ENCODE measurements at regions not wholly inside any gene's neighbourhood (a gene's known extent, or its start where the extent isn't known, plus 50 kb on each side); places are given as distances from the start of the nearest gene placed in this dataset.

DNA sequence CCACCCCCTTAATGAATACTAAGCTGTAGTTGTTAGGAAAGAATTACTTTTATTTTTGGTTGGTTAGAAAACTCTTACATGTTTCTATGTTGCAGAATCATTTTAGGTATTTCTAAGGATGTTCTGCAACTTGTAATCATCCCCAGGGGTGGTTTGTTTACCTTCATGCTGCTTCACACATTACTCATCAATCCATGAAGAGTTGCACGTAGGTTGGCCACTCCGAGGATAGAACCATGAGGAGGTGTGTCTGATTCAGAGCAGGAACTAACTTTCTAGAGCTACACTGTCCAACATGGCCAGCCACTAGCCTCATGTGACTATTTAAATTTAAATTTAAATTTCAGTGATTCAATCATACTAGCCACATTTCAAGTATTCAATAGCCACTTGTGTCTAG, 127.2 kb upstream of the FRMPD4 start:
- H3K27me3 ChIP-seq, result no peaks in the 10 kb centered on the region
- H3K4me3 ChIP-seq (ENCODE audit: low read depth in 1 of 2, low read length in 1 of 2), result no peak overlapping the region
- no peaks in the 10 kb centered on the region for H3K36me3 ChIP-seq
- no peaks in the 10 kb centered on the region for H3K9me3 ChIP-seq
- no peaks in the 10 kb centered on the region for H3K4me1 ChIP-seq (ENCODE audit: control insufficient read depth in 1 of 2, insufficient read depth in 1 of 2, low read depth in 1 of 2, low read length in 1 of 2)
- H3K27ac ChIP-seq, result no peak overlapping the region
- no peak for TF ChIP-seq CTCF (IDR thresholded peaks at IDR 0.05)

GRCh38 chrX:12013211-12013618, 125.1 kb upstream of the FRMPD4 start:
- H3K9me3 ChIP-seq, result no peaks in the 10 kb centered on the region
- H3K27ac ChIP-seq, result no peak overlapping the region
- H3K27me3 ChIP-seq, result no peaks in the 10 kb centered on the region
- H3K4me3 ChIP-seq (ENCODE audit: low read depth in 1 of 2, low read length in 1 of 2), result no peak overlapping the region
- no peak for TF ChIP-seq CTCF (IDR thresholded peaks at IDR 0.05)
- no peaks in the 10 kb centered on the region for H3K36me3 ChIP-seq
- no peaks in the 10 kb centered on the region for H3K4me1 ChIP-seq (ENCODE audit: control insufficient read depth in 1 of 2, insufficient read depth in 1 of 2, low read depth in 1 of 2, low read length in 1 of 2)

DNA sequence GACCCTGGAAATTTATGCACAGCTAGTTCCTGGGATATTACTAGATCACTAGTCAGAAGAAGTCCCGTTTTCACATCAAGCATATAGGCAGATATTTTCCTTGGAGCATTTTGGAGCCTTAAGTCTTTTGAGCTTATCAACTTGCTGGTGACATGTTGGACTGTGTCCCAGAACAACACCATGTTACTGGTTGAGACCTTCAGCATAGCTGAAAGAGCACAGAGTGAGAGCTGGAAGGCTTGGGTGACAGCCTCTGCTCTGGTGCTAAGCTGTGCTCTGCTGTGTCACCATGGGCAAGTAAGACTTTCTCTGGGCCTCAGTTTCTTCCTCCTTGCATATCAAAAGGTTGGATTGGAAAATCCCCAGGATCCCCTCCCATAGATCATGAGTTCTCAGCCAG, 116.6 kb upstream of the FRMPD4 start:
- H3K27me3 ChIP-seq, result no peaks in the 10 kb centered on the region
- H3K9me3 ChIP-seq, result no peaks in the 10 kb centered on the region
- H3K36me3 ChIP-seq, result no peaks in the 10 kb centered on the region
- H3K27ac ChIP-seq, result no peak overlapping the region
- H3K4me3 ChIP-seq (ENCODE audit: low read depth in 1 of 2, low read length in 1 of 2), result no peak overlapping the region
- no peak for TF ChIP-seq CTCF (IDR thresholded peaks at IDR 0.05)
- no peaks in the 10 kb centered on the region for H3K4me1 ChIP-seq (ENCODE audit: control insufficient read depth in 1 of 2, insufficient read depth in 1 of 2, low read depth in 1 of 2, low read length in 1 of 2)

GRCh38 chrX:12026481-12026880, 111.8 kb upstream of the FRMPD4 start:
- H3K27ac ChIP-seq, result no peak overlapping the region
- no peak for TF ChIP-seq CTCF (IDR thresholded peaks at IDR 0.05)

DNA sequence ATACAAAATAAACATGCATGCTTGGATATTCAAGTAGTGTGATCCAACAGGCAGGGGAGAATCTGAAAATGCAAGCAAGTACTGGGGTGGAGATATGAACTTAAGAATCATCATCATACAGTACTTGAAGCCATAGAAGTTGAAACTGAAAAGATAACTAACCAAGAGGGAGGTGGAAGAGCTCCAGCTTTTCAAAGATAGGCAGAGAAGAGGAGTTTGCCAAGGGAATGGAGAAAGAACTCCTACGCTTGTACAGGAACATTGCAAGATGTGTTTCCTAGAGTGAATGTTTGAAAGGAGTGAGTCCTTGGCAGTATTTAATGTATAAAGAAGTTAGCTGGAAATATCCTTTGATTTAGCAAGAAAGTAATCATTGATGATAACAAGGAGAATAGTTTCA, 106.2 kb upstream of the FRMPD4 start:
- Histone ChIP-seq H3K4me3 (ENCODE audit: low read depth in 1 of 2, low read length in 1 of 2) (no peak overlapping the region), H3K4me1 (ENCODE audit: control insufficient read depth in 1 of 2, insufficient read depth in 1 of 2, low read depth in 1 of 2, low read length in 1 of 2) (no peaks in the 10 kb centered on the region), H3K9me3 (no peaks in the 10 kb centered on the region), H3K27me3 (no peaks in the 10 kb centered on the region), H3K27ac (no peak overlapping the region), H3K36me3 (no peaks in the 10 kb centered on the region)
- no peak for TF ChIP-seq CTCF (IDR thresholded peaks at IDR 0.05)

More at GRCh38 chrX:12026481-12026880, 111.8 kb upstream of the FRMPD4 start:
- Histone ChIP-seq H3K4me3 (ENCODE audit: low read depth in 1 of 2, low read length in 1 of 2) (no peak overlapping the region), H3K9me3 (no peaks in the 10 kb centered on the region), H3K27me3 (no peaks in the 10 kb centered on the region), H3K36me3 (no peaks in the 10 kb centered on the region), H3K4me1 (ENCODE audit: control insufficient read depth in 1 of 2, insufficient read depth in 1 of 2, low read depth in 1 of 2, low read length in 1 of 2) (no peaks in the 10 kb centered on the region)

DNA sequence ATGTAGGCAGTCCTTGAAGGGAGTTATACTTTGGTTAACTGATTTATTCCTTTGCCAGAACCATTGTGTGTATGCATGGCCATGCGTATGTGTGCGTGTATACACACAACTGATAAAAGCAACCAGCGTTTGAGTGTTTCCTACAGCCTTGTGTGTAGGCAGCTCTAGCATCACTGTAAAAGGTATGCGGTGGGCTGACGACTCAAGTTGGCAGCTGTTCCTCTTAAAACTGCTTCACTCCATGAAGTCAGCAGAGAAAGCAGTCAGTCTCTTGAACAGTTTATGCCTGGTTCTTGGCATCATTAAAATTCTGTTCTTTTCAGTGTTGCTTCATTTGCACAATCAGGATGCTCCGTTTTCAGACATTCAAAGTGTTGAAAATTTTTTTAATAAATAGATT, 103.5 kb upstream of the FRMPD4 start:
- no peak overlapping the region for H3K4me3 ChIP-seq (ENCODE audit: low read depth in 1 of 2, low read length in 1 of 2)
- H3K36me3 ChIP-seq, result no peaks in the 10 kb centered on the region
- no peaks in the 10 kb centered on the region for H3K9me3 ChIP-seq
- H3K4me1 ChIP-seq (ENCODE audit: control insufficient read depth in 1 of 2, insufficient read depth in 1 of 2, low read depth in 1 of 2, low read length in 1 of 2), result no peaks in the 10 kb centered on the region
- no peaks in the 10 kb centered on the region for H3K27me3 ChIP-seq
- no peak overlapping the region for H3K27ac ChIP-seq
- no peak for TF ChIP-seq CTCF (IDR thresholded peaks at IDR 0.05)

Data from neutrophil (primary cell).